Endothelial cell (in vitro differentiated cells): ENCODE measurements at regions not wholly inside any gene's neighbourhood (a gene's known extent, or its start where the extent isn't known, plus 50 kb on each side); places are given as distances from the start of the nearest gene placed in this dataset.

Source experiments
- DNase-seq: peaks from one replicate; pipeline ENCODE4 v3.0.0; 2021; ENCODE audit warnings: low spot score
- H3K27ac Mint-ChIP-seq: one replicate; pipeline ENCODE4 v1.8.0; 2021; ENCODE audit warnings: mixed read lengths, inconsistent platforms; ENCODE audit not compliant: unreplicated experiment
- H3K27me3 Mint-ChIP-seq: one replicate; pipeline ENCODE4 v1.8.0; 2021; ENCODE audit warnings: mild to moderate bottlenecking, moderate library complexity, mixed read lengths, inconsistent platforms; ENCODE audit not compliant: unreplicated experiment
- H3K36me3 Mint-ChIP-seq: one replicate; pipeline ENCODE4 v1.8.0; 2021; ENCODE audit warnings: mild to moderate bottlenecking, low read depth, mixed read lengths, inconsistent platforms; ENCODE audit not compliant: unreplicated experiment
- H3K4me1 Mint-ChIP-seq: one replicate; pipeline ENCODE4 v1.8.0; 2021; ENCODE audit warnings: mild to moderate bottlenecking, mixed read lengths, inconsistent platforms; ENCODE audit not compliant: unreplicated experiment
- H3K4me3 Mint-ChIP-seq: one replicate; pipeline ENCODE4 v1.8.0; 2021; ENCODE audit warnings: mild to moderate bottlenecking, mixed read lengths, inconsistent platforms; ENCODE audit not compliant: unreplicated experiment
- H3K9me3 Mint-ChIP-seq: one replicate; pipeline ENCODE4 v1.8.0; 2021; ENCODE audit warnings: mixed read lengths, inconsistent platforms; ENCODE audit not compliant: unreplicated experiment
- CTCF ChIP-seq: fragments of 200-600 bp; sonication (generic); IDR thresholded peaks from one replicate; pipeline ENCODE4 v1.5.0; 2021; ENCODE audit warnings: antibody characterized with exemption; ENCODE audit not compliant: unreplicated experiment

GRCh38 chr3:44050867-44051266 is 190.8 kb upstream of the TOPAZ1 start:
- no peak for TF ChIP-seq CTCF
- Mint-ChIP-seq H3K4me3 (no peak overlapping the region), H3K27me3 (peaks cover 5% of the 10 kb centered on the region), H3K36me3 (no peaks in the 10 kb centered on the region), H3K9me3 (no peaks in the 10 kb centered on the region), H3K27ac (no peak overlapping the region), H3K4me1 (no peaks in the 10 kb centered on the region)
- no peak for DNase-seq

GRCh38 chr3:44055951-44056350 is 185.7 kb upstream of the TOPAZ1 start:
- Mint-ChIP-seq H3K4me3 (no peak overlapping the region), H3K36me3 (no peaks in the 10 kb centered on the region), H3K4me1 (no peaks in the 10 kb centered on the region), H3K9me3 (no peaks in the 10 kb centered on the region), H3K27me3 (peaks cover 5% of the 10 kb centered on the region), H3K27ac (no peak overlapping the region)
- DNase-seq: no peak
- no peak for TF ChIP-seq CTCF

GRCh38 chr3:44056446-44057240 is 185.0 kb upstream of the TOPAZ1 start:
- no peak for TF ChIP-seq CTCF
- no peaks in the 10 kb centered on the region for H3K9me3 Mint-ChIP-seq
- no peak overlapping the region for H3K4me3 Mint-ChIP-seq
- no peak overlapping the region for H3K27ac Mint-ChIP-seq
- peaks cover 2% of the 10 kb centered on the region for H3K27me3 Mint-ChIP-seq
- no peaks in the 10 kb centered on the region for H3K4me1 Mint-ChIP-seq
- H3K36me3 Mint-ChIP-seq: no peaks in the 10 kb centered on the region
- DNase-seq: no peak

GRCh38 chr3:44058022-44058867 is 183.4 kb upstream of the TOPAZ1 start:
- Mint-ChIP-seq H3K4me3 (no peak overlapping the region), H3K36me3 (no peaks in the 10 kb centered on the region), H3K27ac (no peak overlapping the region), H3K4me1 (no peaks in the 10 kb centered on the region), H3K27me3 (peaks cover 2% of the 10 kb centered on the region), H3K9me3 (no peaks in the 10 kb centered on the region)
- no peak for DNase-seq
- no peak for TF ChIP-seq CTCF

- Mint-ChIP-seq H3K27me3 (peaks cover 2% of the 10 kb centered on the region), H3K36me3 (no peaks in the 10 kb centered on the region), H3K27ac (no peak overlapping the region), H3K4me1 (no peaks in the 10 kb centered on the region), H3K4me3 (no peak overlapping the region), H3K9me3 (no peaks in the 10 kb centered on the region)
- no peak for TF ChIP-seq CTCF
- no peak for DNase-seq
Observed at GRCh38 chr3:44058868-44059203, 182.8 kb upstream of the TOPAZ1 start.
